ENCODE measurements at regions not wholly inside any gene's neighbourhood (a gene's known extent, or its start where the extent isn't known, plus 50 kb on each side); places are given as distances from the start of the nearest gene placed in this dataset.

- Histone ChIP-seq H3K36me3 (ENCODE audit: control insufficient read depth in 3 of 3, insufficient read depth in 3 of 3, low read length in 3 of 3) (no peaks in the 10 kb centered on the region), H3K9me3 (ENCODE audit: control insufficient read depth in 3 of 3, low read length in 3 of 3) (no peaks in the 10 kb centered on the region), H3K9ac (ENCODE audit: low read depth in 1 of 3, low read length in 3 of 3) (no peak overlapping the region)
Measured at GRCh38 chr14:96997996-96998395, 200.8 kb downstream of the VRK1 start.

GRCh38 chr14:96999654-97000155 is 202.5 kb downstream of the VRK1 start:
- no peaks in the 10 kb centered on the region for H3K9me3 ChIP-seq (ENCODE audit: control insufficient read depth in 3 of 3, low read length in 3 of 3)
- peaks cover 0 to 2% (median 0%) of the 10 kb centered on the region in 3 donors for H3K27me3 ChIP-seq (ENCODE audit: control insufficient read depth in 3 of 3, insufficient read depth in 3 of 3, low read length in 3 of 3)
- H3K27ac ChIP-seq (ENCODE audit: low read depth, low read length): no peak overlapping the region
- H3K36me3 ChIP-seq (ENCODE audit: control insufficient read depth in 3 of 3, insufficient read depth in 3 of 3, low read length in 3 of 3): no peaks in the 10 kb centered on the region
- H3K4me3 ChIP-seq (ENCODE audit: low read length in 3 of 3): no peak overlapping the region
- no peaks in the 10 kb centered on the region for H3K4me1 ChIP-seq (ENCODE audit: control insufficient read depth in 3 of 3, insufficient read depth in 3 of 3, low read length in 3 of 3)
- no peak overlapping the region for H3K9ac ChIP-seq (ENCODE audit: low read depth in 1 of 3, low read length in 3 of 3)

More at GRCh38 chr14:96997996-96998395, 200.8 kb downstream of the VRK1 start:
- Histone ChIP-seq H3K27ac (ENCODE audit: low read depth, low read length) (no peak overlapping the region), H3K27me3 (ENCODE audit: control insufficient read depth in 3 of 3, insufficient read depth in 3 of 3, low read length in 3 of 3) (peaks cover 0 to 2% (median 0%) of the 10 kb centered on the region in 3 donors), H3K4me1 (ENCODE audit: control insufficient read depth in 3 of 3, insufficient read depth in 3 of 3, low read length in 3 of 3) (no peaks in the 10 kb centered on the region), H3K4me3 (ENCODE audit: low read length in 3 of 3) (no peak overlapping the region)

GRCh38 chr14:97002454-97002853 is 205.3 kb downstream of the VRK1 start:
- Histone ChIP-seq H3K27ac (ENCODE audit: low read depth, low read length) (no peak overlapping the region), H3K4me3 (ENCODE audit: low read length in 3 of 3) (no peak overlapping the region), H3K4me1 (ENCODE audit: control insufficient read depth in 3 of 3, insufficient read depth in 3 of 3, low read length in 3 of 3) (no peaks in the 10 kb centered on the region), H3K27me3 (ENCODE audit: control insufficient read depth in 3 of 3, insufficient read depth in 3 of 3, low read length in 3 of 3) (no peaks in the 10 kb centered on the region), H3K9me3 (ENCODE audit: control insufficient read depth in 3 of 3, low read length in 3 of 3) (no peaks in the 10 kb centered on the region), H3K36me3 (ENCODE audit: control insufficient read depth in 3 of 3, insufficient read depth in 3 of 3, low read length in 3 of 3) (no peaks in the 10 kb centered on the region), H3K9ac (ENCODE audit: low read depth in 1 of 3, low read length in 3 of 3) (no peak overlapping the region)

- H3K4me3 ChIP-seq (ENCODE audit: low read length in 3 of 3): no peak overlapping the region
- peaks cover 0 to 2% (median 0%) of the 10 kb centered on the region in 3 donors for H3K27me3 ChIP-seq (ENCODE audit: control insufficient read depth in 3 of 3, insufficient read depth in 3 of 3, low read length in 3 of 3)
- H3K9ac ChIP-seq (ENCODE audit: low read depth in 1 of 3, low read length in 3 of 3): no peak overlapping the region
- no peaks in the 10 kb centered on the region for H3K4me1 ChIP-seq (ENCODE audit: control insufficient read depth in 3 of 3, insufficient read depth in 3 of 3, low read length in 3 of 3)
- H3K27ac ChIP-seq (ENCODE audit: low read depth, low read length): no peak overlapping the region
- no peaks in the 10 kb centered on the region for H3K36me3 ChIP-seq (ENCODE audit: control insufficient read depth in 3 of 3, insufficient read depth in 3 of 3, low read length in 3 of 3)
- H3K9me3 ChIP-seq (ENCODE audit: control insufficient read depth in 3 of 3, low read length in 3 of 3): no peaks in the 10 kb centered on the region
Measured at GRCh38 chr14:97005934-97006333, 208.8 kb downstream of the VRK1 start.

- Histone ChIP-seq H3K9ac (ENCODE audit: low read depth in 1 of 3, low read length in 3 of 3) (no peak overlapping the region), H3K9me3 (ENCODE audit: control insufficient read depth in 3 of 3, low read length in 3 of 3) (no peaks in the 10 kb centered on the region), H3K4me3 (ENCODE audit: low read length in 3 of 3) (no peak overlapping the region), H3K27me3 (ENCODE audit: control insufficient read depth in 3 of 3, insufficient read depth in 3 of 3, low read length in 3 of 3) (peaks cover 0 to 2% (median 0%) of the 10 kb centered on the region in 3 donors), H3K4me1 (ENCODE audit: control insufficient read depth in 3 of 3, insufficient read depth in 3 of 3, low read length in 3 of 3) (no peaks in the 10 kb centered on the region), H3K36me3 (ENCODE audit: control insufficient read depth in 3 of 3, insufficient read depth in 3 of 3, low read length in 3 of 3) (no peaks in the 10 kb centered on the region), H3K27ac (ENCODE audit: low read depth, low read length) (no peak overlapping the region)
Measured at GRCh38 chr14:97010491-97011160, 213.4 kb downstream of the VRK1 start.

- Histone ChIP-seq H3K27me3 (ENCODE audit: control insufficient read depth in 3 of 3, insufficient read depth in 3 of 3, low read length in 3 of 3) (peaks cover 0 to 2% (median 0%) of the 10 kb centered on the region in 3 donors), H3K4me3 (ENCODE audit: low read length in 3 of 3) (no peak overlapping the region), H3K27ac (ENCODE audit: low read depth, low read length) (no peak overlapping the region), H3K9ac (ENCODE audit: low read depth in 1 of 3, low read length in 3 of 3) (no peak overlapping the region), H3K9me3 (ENCODE audit: control insufficient read depth in 3 of 3, low read length in 3 of 3) (no peaks in the 10 kb centered on the region), H3K4me1 (ENCODE audit: control insufficient read depth in 3 of 3, insufficient read depth in 3 of 3, low read length in 3 of 3) (no peaks in the 10 kb centered on the region), H3K36me3 (ENCODE audit: control insufficient read depth in 3 of 3, insufficient read depth in 3 of 3, low read length in 3 of 3) (no peaks in the 10 kb centered on the region)
Measured at GRCh38 chr14:97013878-97014277, 216.7 kb downstream of the VRK1 start.

- Histone ChIP-seq H3K27me3 (ENCODE audit: control insufficient read depth in 3 of 3, insufficient read depth in 3 of 3, low read length in 3 of 3) (peaks cover 0 to 3% (median 2%) of the 10 kb centered on the region in 3 donors), H3K36me3 (ENCODE audit: control insufficient read depth in 3 of 3, insufficient read depth in 3 of 3, low read length in 3 of 3) (no peaks in the 10 kb centered on the region), H3K4me1 (ENCODE audit: control insufficient read depth in 3 of 3, insufficient read depth in 3 of 3, low read length in 3 of 3) (no peaks in the 10 kb centered on the region), H3K4me3 (ENCODE audit: low read length in 3 of 3) (no peak overlapping the region), H3K9me3 (ENCODE audit: control insufficient read depth in 3 of 3, low read length in 3 of 3) (peaks cover 0 to 4% (median 1%) of the 10 kb centered on the region in 3 donors), H3K9ac (ENCODE audit: low read depth in 1 of 3, low read length in 3 of 3) (no peak overlapping the region), H3K27ac (ENCODE audit: low read depth, low read length) (no peak overlapping the region)
Measured at GRCh38 chr14:97021001-97021400, 223.8 kb downstream of the VRK1 start.

- H3K36me3 ChIP-seq (ENCODE audit: control insufficient read depth in 3 of 3, insufficient read depth in 3 of 3, low read length in 3 of 3): no peaks in the 10 kb centered on the region
- no peak overlapping the region for H3K4me3 ChIP-seq (ENCODE audit: low read length in 3 of 3)
- H3K9me3 ChIP-seq (ENCODE audit: control insufficient read depth in 3 of 3, low read length in 3 of 3): peaks cover 0 to 5% (median 4%) of the 10 kb centered on the region in 3 donors
- H3K4me1 ChIP-seq (ENCODE audit: control insufficient read depth in 3 of 3, insufficient read depth in 3 of 3, low read length in 3 of 3): no peaks in the 10 kb centered on the region
- H3K27ac ChIP-seq (ENCODE audit: low read depth, low read length): no peak overlapping the region
- H3K27me3 ChIP-seq (ENCODE audit: control insufficient read depth in 3 of 3, insufficient read depth in 3 of 3, low read length in 3 of 3): peaks cover 0 to 5% (median 2%) of the 10 kb centered on the region in 3 donors
- no peak overlapping the region for H3K9ac ChIP-seq (ENCODE audit: low read depth in 1 of 3, low read length in 3 of 3)
Measured at GRCh38 chr14:97021571-97022168, 224.5 kb downstream of the VRK1 start.

GRCh38 chr14:97022741-97023140 is 225.6 kb downstream of the VRK1 start:
- Histone ChIP-seq H3K36me3 (ENCODE audit: control insufficient read depth in 3 of 3, insufficient read depth in 3 of 3, low read length in 3 of 3) (no peaks in the 10 kb centered on the region), H3K9me3 (ENCODE audit: control insufficient read depth in 3 of 3, low read length in 3 of 3) (peaks cover 0 to 5% (median 4%) of the 10 kb centered on the region in 3 donors), H3K4me1 (ENCODE audit: control insufficient read depth in 3 of 3, insufficient read depth in 3 of 3, low read length in 3 of 3) (no peaks in the 10 kb centered on the region), H3K9ac (ENCODE audit: low read depth in 1 of 3, low read length in 3 of 3) (no peak overlapping the region), H3K4me3 (ENCODE audit: low read length in 3 of 3) (no peak overlapping the region), H3K27ac (ENCODE audit: low read depth, low read length) (no peak overlapping the region), H3K27me3 (ENCODE audit: control insufficient read depth in 3 of 3, insufficient read depth in 3 of 3, low read length in 3 of 3) (peaks cover 0 to 5% (median 2%) of the 10 kb centered on the region in 3 donors)

GRCh38 chr14:97023871-97024270 is 226.7 kb downstream of the VRK1 start:
- no peak overlapping the region for H3K9ac ChIP-seq (ENCODE audit: low read depth in 1 of 3, low read length in 3 of 3)
- H3K27ac ChIP-seq (ENCODE audit: low read depth, low read length): no peak overlapping the region
- H3K36me3 ChIP-seq (ENCODE audit: control insufficient read depth in 3 of 3, insufficient read depth in 3 of 3, low read length in 3 of 3): no peaks in the 10 kb centered on the region
- H3K4me1 ChIP-seq (ENCODE audit: control insufficient read depth in 3 of 3, insufficient read depth in 3 of 3, low read length in 3 of 3): no peaks in the 10 kb centered on the region
- no peak overlapping the region for H3K4me3 ChIP-seq (ENCODE audit: low read length in 3 of 3)
- peaks cover 0 to 5% (median 4%) of the 10 kb centered on the region in 3 donors for H3K9me3 ChIP-seq (ENCODE audit: control insufficient read depth in 3 of 3, low read length in 3 of 3)
- peaks cover 0 to 5% (median 2%) of the 10 kb centered on the region in 3 donors for H3K27me3 ChIP-seq (ENCODE audit: control insufficient read depth in 3 of 3, insufficient read depth in 3 of 3, low read length in 3 of 3)

Data from skeletal muscle tissue (tissue), 3 donors.